Neuron (in vitro differentiated cells): ENCODE measurements at regions not wholly inside any gene's neighbourhood (a gene's known extent, or its start where the extent isn't known, plus 50 kb on each side); places are given as distances from the start of the nearest gene placed in this dataset.

Experiments used
- H2AFZ ChIP-seq: one replicate; pipeline ENCODE4 v1.6.1; 2013; ENCODE audit warnings: low read depth, mild to moderate bottlenecking, inconsistent platforms, low read length, moderate library complexity
- H3K27me3 ChIP-seq: one replicate; pipeline ENCODE4 v1.6.1; 2013; ENCODE audit warnings: low read length; ENCODE audit not compliant: insufficient read depth
- H3K36me3 ChIP-seq: one replicate; pipeline ENCODE4 v1.6.1; 2013; ENCODE audit warnings: low read length; ENCODE audit not compliant: insufficient read depth
- H3K4me1 ChIP-seq: one replicate; pipeline ENCODE4 v1.6.1; 2013; ENCODE audit warnings: low read length; ENCODE audit not compliant: insufficient read depth
- H3K4me3 ChIP-seq: 2 replicates; pipeline ENCODE4 v1.5.1; 2013; ENCODE audit warnings: mild to moderate bottlenecking, low read length, moderate library complexity
- H3K9me3 ChIP-seq: one replicate; pipeline ENCODE4 v1.6.1; 2013; ENCODE audit warnings: low read length

GRCh38 chr9:82101475-82101874 is 112.9 kb downstream of the SPATA31D1 start:
- H3K27me3 ChIP-seq: no peaks in the 10 kb centered on the region
- H3K4me3 ChIP-seq: no peak overlapping the region
- no peaks in the 10 kb centered on the region for H3K36me3 ChIP-seq
- H3K9me3 ChIP-seq: no peaks in the 10 kb centered on the region
- no peak overlapping the region for H2AFZ ChIP-seq
- H3K4me1 ChIP-seq: no peaks in the 10 kb centered on the region

- H3K27me3 ChIP-seq: no peaks in the 10 kb centered on the region
These were observed 115.7 kb downstream of the SPATA31D1 start for GRCh38 chr9:82104252-82104651.

GRCh38 chr9:82105729-82106128 is 117.2 kb downstream of the SPATA31D1 start:
- Histone ChIP-seq H3K27me3 (no peaks in the 10 kb centered on the region), H3K4me3 (no peak overlapping the region), H3K4me1 (no peaks in the 10 kb centered on the region), H3K36me3 (no peaks in the 10 kb centered on the region), H2AFZ (no peak overlapping the region), H3K9me3 (no peaks in the 10 kb centered on the region)

More at GRCh38 chr9:82104252-82104651, 115.7 kb downstream of the SPATA31D1 start:
- H3K4me1 ChIP-seq: no peaks in the 10 kb centered on the region
- H2AFZ ChIP-seq: no peak overlapping the region
- no peak overlapping the region for H3K4me3 ChIP-seq
- H3K9me3 ChIP-seq: no peaks in the 10 kb centered on the region
- H3K36me3 ChIP-seq: no peaks in the 10 kb centered on the region

GRCh38 chr9:82106536-82106935 is 118.0 kb downstream of the SPATA31D1 start:
- H3K9me3 ChIP-seq: no peaks in the 10 kb centered on the region
- no peaks in the 10 kb centered on the region for H3K36me3 ChIP-seq
- H3K4me3 ChIP-seq: no peak overlapping the region
- H3K4me1 ChIP-seq: no peaks in the 10 kb centered on the region
- H3K27me3 ChIP-seq: no peaks in the 10 kb centered on the region
- H2AFZ ChIP-seq: no peak overlapping the region

- Histone ChIP-seq H3K4me3 (no peak overlapping the region), H3K27me3 (no peaks in the 10 kb centered on the region), H3K4me1 (no peaks in the 10 kb centered on the region), H3K36me3 (no peaks in the 10 kb centered on the region), H3K9me3 (no peaks in the 10 kb centered on the region), H2AFZ (no peak overlapping the region)
These were observed 119.9 kb downstream of the SPATA31D1 start for GRCh38 chr9:82108474-82108873.

GRCh38 chr9:82108941-82109340 is 120.4 kb downstream of the SPATA31D1 start:
- no peaks in the 10 kb centered on the region for H3K36me3 ChIP-seq
- H3K4me3 ChIP-seq: no peak overlapping the region
- H3K4me1 ChIP-seq: no peaks in the 10 kb centered on the region
- H3K27me3 ChIP-seq: no peaks in the 10 kb centered on the region
- no peaks in the 10 kb centered on the region for H3K9me3 ChIP-seq
- no peak overlapping the region for H2AFZ ChIP-seq

GRCh38 chr9:82109626-82110025 is 121.1 kb downstream of the SPATA31D1 start:
- Histone ChIP-seq H3K36me3 (no peaks in the 10 kb centered on the region), H2AFZ (no peak overlapping the region), H3K9me3 (no peaks in the 10 kb centered on the region), H3K27me3 (no peaks in the 10 kb centered on the region), H3K4me3 (no peak overlapping the region), H3K4me1 (no peaks in the 10 kb centered on the region)

- no peaks in the 10 kb centered on the region for H3K36me3 ChIP-seq
- no peaks in the 10 kb centered on the region for H3K4me1 ChIP-seq
These were observed 122.3 kb downstream of the SPATA31D1 start for GRCh38 chr9:82110881-82111280.

GRCh38 chr9:82115331-82115730 is 126.8 kb downstream of the SPATA31D1 start:
- H2AFZ ChIP-seq: no peak overlapping the region
- H3K4me3 ChIP-seq: no peak overlapping the region
- peaks cover 2% of the 10 kb centered on the region for H3K4me1 ChIP-seq
- no peaks in the 10 kb centered on the region for H3K9me3 ChIP-seq
- H3K36me3 ChIP-seq: no peaks in the 10 kb centered on the region
- H3K27me3 ChIP-seq: no peaks in the 10 kb centered on the region

More at GRCh38 chr9:82110881-82111280, 122.3 kb downstream of the SPATA31D1 start:
- Histone ChIP-seq H3K27me3 (no peaks in the 10 kb centered on the region), H3K4me3 (no peak overlapping the region), H2AFZ (no peak overlapping the region), H3K9me3 (no peaks in the 10 kb centered on the region)

GRCh38 chr9:82115900-82116299 is 127.3 kb downstream of the SPATA31D1 start:
- Histone ChIP-seq H3K4me1 (peaks cover 2% of the 10 kb centered on the region), H2AFZ (no peak overlapping the region), H3K36me3 (no peaks in the 10 kb centered on the region), H3K4me3 (no peak overlapping the region), H3K9me3 (no peaks in the 10 kb centered on the region), H3K27me3 (no peaks in the 10 kb centered on the region)

GRCh38 chr9:82116556-82116955 is 128.0 kb downstream of the SPATA31D1 start:
- H3K27me3 ChIP-seq: no peaks in the 10 kb centered on the region
- H3K36me3 ChIP-seq: no peaks in the 10 kb centered on the region
- no peak overlapping the region for H2AFZ ChIP-seq
- H3K4me3 ChIP-seq: no peak overlapping the region
- no peaks in the 10 kb centered on the region for H3K9me3 ChIP-seq
- H3K4me1 ChIP-seq: peaks cover 2% of the 10 kb centered on the region

- no peak overlapping the region for H2AFZ ChIP-seq
- H3K36me3 ChIP-seq: no peaks in the 10 kb centered on the region
- H3K27me3 ChIP-seq: no peaks in the 10 kb centered on the region
- no peaks in the 10 kb centered on the region for H3K9me3 ChIP-seq
- no peak overlapping the region for H3K4me3 ChIP-seq
- peaks cover 2% of the 10 kb centered on the region for H3K4me1 ChIP-seq
These were observed 128.6 kb downstream of the SPATA31D1 start for GRCh38 chr9:82117026-82117811.

- no peaks in the 10 kb centered on the region for H3K9me3 ChIP-seq
- H3K4me3 ChIP-seq: no peak overlapping the region
- H3K36me3 ChIP-seq: no peaks in the 10 kb centered on the region
- H2AFZ ChIP-seq: no peak overlapping the region
- H3K4me1 ChIP-seq: no peaks in the 10 kb centered on the region
- H3K27me3 ChIP-seq: no peaks in the 10 kb centered on the region
These were observed 134.2 kb downstream of the SPATA31D1 start for GRCh38 chr9:82122731-82123130.

GRCh38 chr9:82124090-82124489 is 135.5 kb downstream of the SPATA31D1 start:
- Histone ChIP-seq H3K27me3 (no peaks in the 10 kb centered on the region), H2AFZ (no peak overlapping the region), H3K4me3 (no peak overlapping the region), H3K36me3 (no peaks in the 10 kb centered on the region), H3K4me1 (no peaks in the 10 kb centered on the region), H3K9me3 (no peaks in the 10 kb centered on the region)
